ENCODE measurements at regions not wholly inside any gene's neighbourhood (a gene's known extent, or its start where the extent isn't known, plus 50 kb on each side); places are given as distances from the start of the nearest gene placed in this dataset.
"Not testable (repeated sequence)": the region's sequence is repeated elsewhere in the genome, so short reads cannot be mapped to it uniquely, and the experiment has no call there.

GRCh38 chr12:25615119-25615518, 62.0 kb upstream of the LMNTD1 start:
- no peak for DNase-seq (ENCODE audit: low read depth)
- H3K4me3 ChIP-seq (ENCODE audit: low read depth, low read length): no peak overlapping the region
- no peak for TF ChIP-seq CTCF (IDR thresholded peaks at IDR 0.05; ENCODE audit: insufficient read depth, low read depth, low read length, missing control alignments)

- no peak for TF ChIP-seq CTCF (IDR thresholded peaks at IDR 0.05; ENCODE audit: insufficient read depth, low read depth, low read length, missing control alignments)
- no peak for DNase-seq (ENCODE audit: low read depth)
- no peak overlapping the region for H3K4me3 ChIP-seq (ENCODE audit: low read depth, low read length)
These were observed 63.2 kb upstream of the LMNTD1 start for GRCh38 chr12:25616286-25616685.

- no peak for TF ChIP-seq CTCF (IDR thresholded peaks at IDR 0.05; ENCODE audit: insufficient read depth, low read depth, low read length, missing control alignments)
- DNase-seq (ENCODE audit: low read depth): no peak
- H3K4me3 ChIP-seq (ENCODE audit: low read depth, low read length): no peak overlapping the region
These were observed 64.9 kb upstream of the LMNTD1 start for GRCh38 chr12:25617991-25618390.

GRCh38 chr12:25623816-25624215, 70.7 kb upstream of the LMNTD1 start:
- no peak for DNase-seq (ENCODE audit: low read depth)
- TF ChIP-seq CTCF (IDR thresholded peaks at IDR 0.05; ENCODE audit: insufficient read depth, low read depth, low read length, missing control alignments): no peak

GRCh38 chr12:25625146-25625545, 72.1 kb upstream of the LMNTD1 start:
- no peak for TF ChIP-seq CTCF (IDR thresholded peaks at IDR 0.05; ENCODE audit: insufficient read depth, low read depth, low read length, missing control alignments)
- no peak for DNase-seq (ENCODE audit: low read depth)
- H3K4me3 ChIP-seq (ENCODE audit: low read depth, low read length): no peak overlapping the region

More at GRCh38 chr12:25623816-25624215, 70.7 kb upstream of the LMNTD1 start:
- H3K4me3 ChIP-seq (ENCODE audit: low read depth, low read length): no peak overlapping the region

GRCh38 chr12:25629341-25629740, 76.3 kb upstream of the LMNTD1 start:
- no peak overlapping the region for H3K4me3 ChIP-seq (ENCODE audit: low read depth, low read length)
- no peak for TF ChIP-seq CTCF (IDR thresholded peaks at IDR 0.05; ENCODE audit: insufficient read depth, low read depth, low read length, missing control alignments)
- DNase-seq (ENCODE audit: low read depth): no peak

- not testable (repeated sequence) for H3K4me3 ChIP-seq (ENCODE audit: low read depth, low read length); DNase-seq (ENCODE audit: low read depth)
These were observed 77.8 kb upstream of the LMNTD1 start for GRCh38 chr12:25630735-25631515.

GRCh38 chr12:25633149-25633548, 80.1 kb upstream of the LMNTD1 start:
- H3K4me3 ChIP-seq (ENCODE audit: low read depth, low read length); DNase-seq (ENCODE audit: low read depth): not testable (repeated sequence)
